ENCODE measurements at regions not wholly inside any gene's neighbourhood (a gene's known extent, or its start where the extent isn't known, plus 50 kb on each side); places are given as distances from the start of the nearest gene placed in this dataset.
"Not testable (repeated sequence)": the region's sequence is repeated elsewhere in the genome, so short reads cannot be mapped to it uniquely, and the experiment has no call there.

GRCh38 chr13:48817166-48817802, 158.4 kb upstream of the FNDC3A start:
- Mint-ChIP-seq H3K4me3 (peak overlapping the region; percentile 63), H3K36me3 (ENCODE audit: insufficient read depth) (no peaks in the 10 kb centered on the region), H3K9me3 (no peaks in the 10 kb centered on the region), H3K27me3 (peaks cover 14% of the 10 kb centered on the region), H3K27ac (ENCODE audit: low read depth) (peak overlapping the region; percentile 7), H3K4me1 (peaks cover 11% of the 10 kb centered on the region)
- DNase-seq (ENCODE audit: low spot score in 2 of 2) (no peak), ATAC-seq (replicated peaks; ENCODE audit: extremely low read depth, poor library complexity, severe bottlenecking) (peak; percentile 62)

GRCh38 chr13:48818495-48819356, 157.0 kb upstream of the FNDC3A start:
- no peak overlapping the region for H3K27ac Mint-ChIP-seq (ENCODE audit: low read depth)
- no peaks in the 10 kb centered on the region for H3K27me3 Mint-ChIP-seq
- ATAC-seq (replicated peaks; ENCODE audit: extremely low read depth, poor library complexity, severe bottlenecking): no peak
- no peak overlapping the region for H3K4me3 Mint-ChIP-seq
- H3K36me3 Mint-ChIP-seq (ENCODE audit: insufficient read depth): no peaks in the 10 kb centered on the region
- peaks cover 11% of the 10 kb centered on the region for H3K4me1 Mint-ChIP-seq
- no peaks in the 10 kb centered on the region for H3K9me3 Mint-ChIP-seq
- DNase-seq (ENCODE audit: low spot score in 2 of 2): no peak

- no peak for ATAC-seq (replicated peaks; ENCODE audit: extremely low read depth, poor library complexity, severe bottlenecking)
- Mint-ChIP-seq H3K36me3 (ENCODE audit: insufficient read depth) (no peaks in the 10 kb centered on the region), H3K4me3 (no peak overlapping the region), H3K9me3 (no peaks in the 10 kb centered on the region), H3K27ac (ENCODE audit: low read depth) (no peak overlapping the region), H3K27me3 (no peaks in the 10 kb centered on the region), H3K4me1 (peaks cover 11% of the 10 kb centered on the region)
- DNase-seq (ENCODE audit: low spot score in 2 of 2): no peak
Observed at GRCh38 chr13:48819376-48819775, 156.3 kb upstream of the FNDC3A start.

- Mint-ChIP-seq H3K27ac (ENCODE audit: low read depth) (no peak overlapping the region), H3K27me3 (no peaks in the 10 kb centered on the region), H3K4me1 (peaks cover 11% of the 10 kb centered on the region), H3K9me3 (no peaks in the 10 kb centered on the region), H3K4me3 (no peak overlapping the region), H3K36me3 (ENCODE audit: insufficient read depth) (no peaks in the 10 kb centered on the region)
- DNase-seq (ENCODE audit: low spot score in 2 of 2): no peak
- ATAC-seq (replicated peaks; ENCODE audit: extremely low read depth, poor library complexity, severe bottlenecking): no peak
Observed at GRCh38 chr13:48819899-48820298, 155.8 kb upstream of the FNDC3A start.

- H3K4me3 Mint-ChIP-seq; H3K27ac Mint-ChIP-seq (ENCODE audit: low read depth); DNase-seq (ENCODE audit: low spot score in 2 of 2); H3K9me3 Mint-ChIP-seq; H3K4me1 Mint-ChIP-seq; H3K27me3 Mint-ChIP-seq; ATAC-seq (replicated peaks; ENCODE audit: extremely low read depth, poor library complexity, severe bottlenecking); H3K36me3 Mint-ChIP-seq (ENCODE audit: insufficient read depth): not testable (repeated sequence)
Observed at GRCh38 chr13:48823526-48823925, 152.2 kb upstream of the FNDC3A start.

GRCh38 chr13:48826039-48826438, 149.7 kb upstream of the FNDC3A start:
- Mint-ChIP-seq H3K4me3 (no peak overlapping the region), H3K27me3 (no peaks in the 10 kb centered on the region), H3K4me1 (peaks cover 25% of the 10 kb centered on the region), H3K36me3 (ENCODE audit: insufficient read depth) (peaks cover 2% of the 10 kb centered on the region), H3K9me3 (peaks cover 9% of the 10 kb centered on the region), H3K27ac (ENCODE audit: low read depth) (no peak overlapping the region)
- no peak for ATAC-seq (replicated peaks; ENCODE audit: extremely low read depth, poor library complexity, severe bottlenecking)
- no peak for DNase-seq (ENCODE audit: low spot score in 2 of 2)

GRCh38 chr13:48826922-48827454, 148.7 kb upstream of the FNDC3A start:
- H3K27me3 Mint-ChIP-seq; ATAC-seq (replicated peaks; ENCODE audit: extremely low read depth, poor library complexity, severe bottlenecking); DNase-seq (ENCODE audit: low spot score in 2 of 2); H3K4me3 Mint-ChIP-seq; H3K27ac Mint-ChIP-seq (ENCODE audit: low read depth); H3K36me3 Mint-ChIP-seq (ENCODE audit: insufficient read depth); H3K9me3 Mint-ChIP-seq: not testable (repeated sequence)
- H3K4me1 Mint-ChIP-seq: peaks cover 25% of the 10 kb centered on the region

GRCh38 chr13:48827709-48828108, 148.0 kb upstream of the FNDC3A start:
- peaks cover 9% of the 10 kb centered on the region for H3K9me3 Mint-ChIP-seq
- peaks cover 25% of the 10 kb centered on the region for H3K4me1 Mint-ChIP-seq
- ATAC-seq (replicated peaks; ENCODE audit: extremely low read depth, poor library complexity, severe bottlenecking): no peak
- H3K4me3 Mint-ChIP-seq: no peak overlapping the region
- no peaks in the 10 kb centered on the region for H3K27me3 Mint-ChIP-seq
- no peak overlapping the region for H3K27ac Mint-ChIP-seq (ENCODE audit: low read depth)
- H3K36me3 Mint-ChIP-seq (ENCODE audit: insufficient read depth): peaks cover 2% of the 10 kb centered on the region
- DNase-seq (ENCODE audit: low spot score in 2 of 2): no peak

- Mint-ChIP-seq H3K27ac (ENCODE audit: low read depth) (peak overlapping the region; percentile 10), H3K4me3 (peak overlapping the region; percentile 21), H3K4me1 (peaks cover 25% of the 10 kb centered on the region), H3K9me3 (peaks cover 9% of the 10 kb centered on the region), H3K36me3 (ENCODE audit: insufficient read depth) (peaks cover 2% of the 10 kb centered on the region), H3K27me3 (no peaks in the 10 kb centered on the region)
- ATAC-seq (replicated peaks; ENCODE audit: extremely low read depth, poor library complexity, severe bottlenecking): peak; percentile 49
- no peak for DNase-seq (ENCODE audit: low spot score in 2 of 2)
Observed at GRCh38 chr13:48828962-48829411, 146.7 kb upstream of the FNDC3A start.

- peak; percentile 54 for ATAC-seq (replicated peaks; ENCODE audit: extremely low read depth, poor library complexity, severe bottlenecking)
- peaks cover 25% of the 10 kb centered on the region for H3K4me1 Mint-ChIP-seq
- H3K9me3 Mint-ChIP-seq: peaks cover 9% of the 10 kb centered on the region
- peak overlapping the region; percentile 10 for H3K27ac Mint-ChIP-seq (ENCODE audit: low read depth)
- H3K27me3 Mint-ChIP-seq: no peaks in the 10 kb centered on the region
- H3K4me3 Mint-ChIP-seq: peak overlapping the region; percentile 21
- no peak for DNase-seq (ENCODE audit: low spot score in 2 of 2)
- peaks cover 2% of the 10 kb centered on the region for H3K36me3 Mint-ChIP-seq (ENCODE audit: insufficient read depth)
Observed at GRCh38 chr13:48829536-48829935, 146.2 kb upstream of the FNDC3A start.

GRCh38 chr13:48831248-48831647, 144.5 kb upstream of the FNDC3A start:
- Mint-ChIP-seq H3K27me3 (no peaks in the 10 kb centered on the region), H3K4me1 (peaks cover 25% of the 10 kb centered on the region), H3K4me3 (no peak overlapping the region), H3K36me3 (ENCODE audit: insufficient read depth) (peaks cover 2% of the 10 kb centered on the region), H3K27ac (ENCODE audit: low read depth) (no peak overlapping the region), H3K9me3 (peaks cover 9% of the 10 kb centered on the region)
- DNase-seq (ENCODE audit: low spot score in 2 of 2): no peak
- ATAC-seq (replicated peaks; ENCODE audit: extremely low read depth, poor library complexity, severe bottlenecking): no peak

- H3K27ac Mint-ChIP-seq (ENCODE audit: low read depth): no peak overlapping the region
- H3K4me3 Mint-ChIP-seq: no peak overlapping the region
- H3K9me3 Mint-ChIP-seq: no peaks in the 10 kb centered on the region
- ATAC-seq (replicated peaks; ENCODE audit: extremely low read depth, poor library complexity, severe bottlenecking): no peak
- peaks cover 2% of the 10 kb centered on the region for H3K36me3 Mint-ChIP-seq (ENCODE audit: insufficient read depth)
- H3K4me1 Mint-ChIP-seq: peaks cover 23% of the 10 kb centered on the region
- H3K27me3 Mint-ChIP-seq: no peaks in the 10 kb centered on the region
- no peak for DNase-seq (ENCODE audit: low spot score in 2 of 2)
Observed at GRCh38 chr13:48833412-48833811, 142.3 kb upstream of the FNDC3A start.

- H3K27ac Mint-ChIP-seq (ENCODE audit: low read depth); DNase-seq (ENCODE audit: low spot score in 2 of 2); H3K27me3 Mint-ChIP-seq; H3K36me3 Mint-ChIP-seq (ENCODE audit: insufficient read depth); H3K4me3 Mint-ChIP-seq; H3K4me1 Mint-ChIP-seq; H3K9me3 Mint-ChIP-seq; ATAC-seq (replicated peaks; ENCODE audit: extremely low read depth, poor library complexity, severe bottlenecking): not testable (repeated sequence)
Observed at GRCh38 chr13:48835326-48835725, 140.4 kb upstream of the FNDC3A start.
